HG02798 (cell line): ENCODE measurements at regions not wholly inside any gene's neighbourhood (a gene's known extent, or its start where the extent isn't known, plus 50 kb on each side); places are given as distances from the start of the nearest gene placed in this dataset.
"Not testable (repeated sequence)": the region's sequence is repeated elsewhere in the genome, so short reads cannot be mapped to it uniquely, and the experiment has no call there.

Experiments
- ATAC-seq: cut with Tn5 transposase; IDR thresholded peaks from one replicate; pipeline ENCODE4 v1.9.1; 2021; ENCODE audit warnings: mild to moderate bottlenecking; ENCODE audit not compliant: unreplicated experiment, poor library complexity

- no peak for ATAC-seq
These were observed 101.8 kb downstream of the NUFIP1 start for GRCh38 chr13:44887515-44887914.

GRCh38 chr13:44884076-44884729 is 105.1 kb downstream of the NUFIP1 start:
- ATAC-seq = no peak

GRCh38 chr13:44879452-44880058 is 109.7 kb downstream of the NUFIP1 start:
- ATAC-seq = no peak

GRCh38 chr13:44876782-44877324 is 112.4 kb downstream of the NUFIP1 start:
- no peak for ATAC-seq

- ATAC-seq = no peak
These were observed 114.2 kb downstream of the NUFIP1 start for GRCh38 chr13:44874886-44875630.

GRCh38 chr13:44874176-44874575 is 115.1 kb downstream of the NUFIP1 start:
- ATAC-seq = no peak

GRCh38 chr13:44873461-44873860 is 115.8 kb downstream of the NUFIP1 start:
- ATAC-seq = no peak

GRCh38 chr13:44872751-44873150 is 116.5 kb downstream of the NUFIP1 start:
- ATAC-seq = no peak

- ATAC-seq = no peak
These were observed 118.8 kb downstream of the NUFIP1 start for GRCh38 chr13:44870456-44870929.

GRCh38 chr13:44869167-44869566 is 120.1 kb downstream of the NUFIP1 start:
- no peak for ATAC-seq

GRCh38 chr13:44868397-44868796 is 120.9 kb downstream of the NUFIP1 start:
- ATAC-seq = peak; percentile 79

GRCh38 chr13:44867825-44868224 is 121.4 kb downstream of the NUFIP1 start:
- no peak for ATAC-seq

- ATAC-seq = no peak
These were observed 122.8 kb downstream of the NUFIP1 start for GRCh38 chr13:44866411-44866911.

GRCh38 chr13:44865722-44866410 is 123.4 kb downstream of the NUFIP1 start:
- no peak for ATAC-seq

GRCh38 chr13:44863641-44864040 is 125.6 kb downstream of the NUFIP1 start:
- ATAC-seq = not testable (repeated sequence)

- no peak for ATAC-seq
These were observed 128.8 kb downstream of the NUFIP1 start for GRCh38 chr13:44860454-44860853.

GRCh38 chr13:44857736-44858135 is 131.5 kb downstream of the NUFIP1 start:
- ATAC-seq = no peak

GRCh38 chr13:44857061-44857460 is 132.2 kb downstream of the NUFIP1 start:
- ATAC-seq = no peak

GRCh38 chr13:44855860-44856259 is 133.4 kb downstream of the NUFIP1 start:
- ATAC-seq = no peak

GRCh38 chr13:44854313-44855060 is 134.8 kb downstream of the NUFIP1 start:
- no peak for ATAC-seq
